Astrocyte of the cerebellum (primary cell): ENCODE measurements at regions not wholly inside any gene's neighbourhood (a gene's known extent, or its start where the extent isn't known, plus 50 kb on each side); places are given as distances from the start of the nearest gene placed in this dataset.

Experiments
- DNase-seq: peaks from one replicate; pipeline ENCODE4 v3.0.0-alpha.2; 2011; ENCODE audit warnings: low read depth
- H3K4me3 ChIP-seq: 2 replicates; pipeline ENCODE4 v1.5.1; 2011; ENCODE audit warnings: mild to moderate bottlenecking, low read depth, low read length, moderate library complexity
- CTCF ChIP-seq: IDR thresholded peaks from 2 replicates; pipeline ENCODE4 v1.5.1; 2012; ENCODE audit warnings: low read length, low read depth, moderate library complexity, mild to moderate bottlenecking; ENCODE audit errors: missing control alignments
- in situ Hi-C: cut with HindIII; loops from 2 replicates; pipeline ENCODE4 v1.10.0; 2017; ENCODE audit warnings: low sequenced_read_pairs

- DNase-seq = peak; percentile 19
- TF ChIP-seq CTCF = no peak
- in situ Hi-C loops = no loop called here
- H3K4me3 ChIP-seq = no peak overlapping the region
Observed at GRCh38 chr1:214902636-214903320, 179.8 kb upstream of the KCNK2 start.

GRCh38 chr1:214912127-214912526 is 170.4 kb upstream of the KCNK2 start:
- no peak for DNase-seq
- no peak overlapping the region for H3K4me3 ChIP-seq
- in situ Hi-C loops = no loop called here
- no peak for TF ChIP-seq CTCF

- in situ Hi-C loops = no loop called here
- DNase-seq = no peak
- no peak overlapping the region for H3K4me3 ChIP-seq
- TF ChIP-seq CTCF = no peak
Observed at GRCh38 chr1:214913966-214914365, 168.6 kb upstream of the KCNK2 start.

GRCh38 chr1:214917081-214917635 is 165.4 kb upstream of the KCNK2 start:
- in situ Hi-C loops = no loop called here
- TF ChIP-seq CTCF = no peak
- DNase-seq = no peak
- no peak overlapping the region for H3K4me3 ChIP-seq

- H3K4me3 ChIP-seq = no peak overlapping the region
- DNase-seq = no peak
- in situ Hi-C loops = no loop called here
- no peak for TF ChIP-seq CTCF
Observed at GRCh38 chr1:214918745-214919144, 163.8 kb upstream of the KCNK2 start.

- in situ Hi-C loops = no loop called here
- H3K4me3 ChIP-seq = no peak overlapping the region
- no peak for DNase-seq
- no peak for TF ChIP-seq CTCF
Observed at GRCh38 chr1:214920337-214920736, 162.2 kb upstream of the KCNK2 start.
